Retinal pigment epithelial cell (primary cell): ENCODE measurements at regions not wholly inside any gene's neighbourhood (a gene's known extent, or its start where the extent isn't known, plus 50 kb on each side); places are given as distances from the start of the nearest gene placed in this dataset.

Experiments used
- DNase-seq: peaks from one replicate; pipeline ENCODE4 v3.0.0-alpha.2; 2010; ENCODE audit warnings: low read depth
- H3K4me3 ChIP-seq: 2 replicates; pipeline ENCODE4 v1.5.1; 2011; ENCODE audit warnings: mild to moderate bottlenecking, low read length, control low read depth, moderate library complexity
- TF ChIP-seq, protein P1 (sequence below): conservative IDR thresholded peaks from 2 replicates; pipeline ENCODE4 v1.5.1; 2011; ENCODE audit warnings: low read depth, low read length, control low read depth, inconsistent platforms

DNA sequence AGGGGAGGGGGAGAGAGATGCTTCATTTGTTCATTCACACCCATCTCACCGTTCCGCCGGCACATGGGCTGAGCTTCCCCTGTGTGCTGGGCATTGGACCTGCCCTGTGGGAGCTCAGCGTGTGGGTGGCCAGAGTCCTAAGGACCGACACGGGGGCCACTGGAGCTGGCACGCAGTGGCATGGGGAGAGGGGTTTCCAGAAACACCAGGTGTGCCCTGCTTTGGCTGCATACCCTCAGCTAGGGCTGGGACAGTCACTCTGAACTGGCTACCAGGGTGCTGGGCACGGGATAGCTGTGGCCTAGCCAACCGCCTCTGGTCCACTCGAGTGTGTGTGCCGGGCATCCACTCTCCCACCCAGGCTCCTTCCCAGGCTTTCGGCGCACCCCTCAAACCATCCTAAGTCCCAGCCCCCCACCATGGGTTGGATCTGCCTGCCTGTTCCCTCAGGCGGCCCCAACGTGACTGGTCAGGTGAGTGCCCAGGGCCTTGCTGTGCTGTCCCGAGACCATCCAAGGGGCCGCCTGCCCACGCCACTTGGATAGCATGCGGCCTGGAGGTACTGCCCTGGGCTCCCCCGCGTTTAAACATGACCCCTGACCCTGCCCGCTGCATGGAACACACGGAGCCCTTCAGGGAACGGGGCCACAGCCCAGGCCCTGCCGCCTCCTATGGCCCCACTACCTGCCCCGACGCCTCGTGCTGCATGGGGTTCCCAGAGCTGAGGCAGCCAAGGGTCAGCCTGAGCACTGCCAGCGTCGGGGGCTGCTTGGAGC, 51.6 kb upstream of the LINC01488 start:
- TF ChIP-seq, protein P1, sequence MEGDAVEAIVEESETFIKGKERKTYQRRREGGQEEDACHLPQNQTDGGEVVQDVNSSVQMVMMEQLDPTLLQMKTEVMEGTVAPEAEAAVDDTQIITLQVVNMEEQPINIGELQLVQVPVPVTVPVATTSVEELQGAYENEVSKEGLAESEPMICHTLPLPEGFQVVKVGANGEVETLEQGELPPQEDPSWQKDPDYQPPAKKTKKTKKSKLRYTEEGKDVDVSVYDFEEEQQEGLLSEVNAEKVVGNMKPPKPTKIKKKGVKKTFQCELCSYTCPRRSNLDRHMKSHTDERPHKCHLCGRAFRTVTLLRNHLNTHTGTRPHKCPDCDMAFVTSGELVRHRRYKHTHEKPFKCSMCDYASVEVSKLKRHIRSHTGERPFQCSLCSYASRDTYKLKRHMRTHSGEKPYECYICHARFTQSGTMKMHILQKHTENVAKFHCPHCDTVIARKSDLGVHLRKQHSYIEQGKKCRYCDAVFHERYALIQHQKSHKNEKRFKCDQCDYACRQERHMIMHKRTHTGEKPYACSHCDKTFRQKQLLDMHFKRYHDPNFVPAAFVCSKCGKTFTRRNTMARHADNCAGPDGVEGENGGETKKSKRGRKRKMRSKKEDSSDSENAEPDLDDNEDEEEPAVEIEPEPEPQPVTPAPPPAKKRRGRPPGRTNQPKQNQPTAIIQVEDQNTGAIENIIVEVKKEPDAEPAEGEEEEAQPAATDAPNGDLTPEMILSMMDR, result no peak
- H3K4me3 ChIP-seq, result no peak overlapping the region
- DNase-seq, result no peak

DNA sequence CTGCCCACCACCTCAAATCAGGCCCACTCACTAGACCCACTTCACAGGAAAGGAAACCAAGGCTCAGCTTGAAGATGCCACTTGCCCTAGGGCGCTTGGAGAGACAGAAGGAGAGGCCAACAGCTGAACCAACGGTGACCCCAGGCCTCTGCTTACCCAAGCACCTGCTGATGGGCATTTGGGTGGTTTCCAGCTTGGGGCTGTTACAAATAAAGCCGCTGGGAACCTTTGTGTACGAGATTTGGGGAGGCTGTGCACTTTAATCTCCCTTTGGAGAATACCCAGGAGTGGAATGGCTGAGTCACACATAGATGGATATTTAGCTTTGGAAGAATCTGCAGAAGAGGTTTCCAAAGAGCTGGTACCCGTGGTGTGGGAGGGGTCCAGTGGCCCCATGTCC, 50.9 kb upstream of the LINC01488 start:
- DNase-seq, result peak; percentile 78
- H3K4me3 ChIP-seq, result no peak overlapping the region
- TF ChIP-seq, protein P1, result no peak

DNA sequence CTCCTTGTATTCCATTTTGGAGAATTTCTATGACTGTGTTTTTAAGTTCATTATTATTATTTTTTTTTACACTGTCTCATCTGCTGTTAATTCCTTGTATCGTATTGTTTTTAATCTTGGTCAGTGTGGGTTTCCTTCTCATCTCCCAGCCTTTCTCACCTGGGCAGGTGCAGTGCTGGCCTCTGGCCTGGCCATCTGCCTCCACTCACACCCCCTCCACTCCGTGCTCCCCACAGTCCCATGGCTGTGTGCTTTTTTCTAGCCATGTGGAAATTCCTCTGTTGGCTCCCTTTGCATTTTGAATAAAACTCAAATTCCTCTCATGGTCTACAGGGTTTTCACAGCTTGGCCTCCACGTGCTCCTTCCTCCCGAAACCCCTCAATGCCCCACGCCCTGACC, 50.3 kb upstream of the LINC01488 start:
- TF ChIP-seq, protein P1, result no peak
- DNase-seq, result no peak
- H3K4me3 ChIP-seq, result no peak overlapping the region
